ENCODE measurements at regions not wholly inside any gene's neighbourhood (a gene's known extent, or its start where the extent isn't known, plus 50 kb on each side); places are given as distances from the start of the nearest gene placed in this dataset.

DNA sequence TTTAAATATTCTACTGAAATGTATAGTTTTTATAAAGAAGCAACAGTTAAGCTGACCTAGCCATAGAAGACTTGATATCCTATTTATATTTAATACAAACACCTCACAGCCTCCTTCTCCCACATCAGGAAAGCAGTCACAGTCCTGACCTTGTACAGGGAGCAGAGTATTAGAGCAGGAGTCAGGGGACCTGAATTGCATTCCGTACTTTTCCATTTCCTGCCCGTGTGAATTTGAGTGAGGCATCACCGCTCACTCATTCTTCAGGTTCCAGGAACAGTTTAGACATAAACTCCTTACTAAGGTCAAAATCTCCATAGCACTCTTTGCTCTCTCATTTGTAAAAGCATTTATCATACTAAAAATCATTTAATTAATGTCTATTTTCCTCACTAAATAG, 482.5 kb upstream of the FAT3 start:
- DNase-seq (ENCODE audit: low spot score) = no peak
- Mint-ChIP-seq H3K27ac (ENCODE audit: unreplicated experiment) (no peak overlapping the region), H3K36me3 (ENCODE audit: low read depth, unreplicated experiment) (no peaks in the 10 kb centered on the region), H3K9me3 (ENCODE audit: unreplicated experiment) (no peaks in the 10 kb centered on the region), H3K27me3 (ENCODE audit: unreplicated experiment) (no peaks in the 10 kb centered on the region), H3K4me3 (ENCODE audit: unreplicated experiment) (no peak overlapping the region), H3K4me1 (ENCODE audit: unreplicated experiment) (no peaks in the 10 kb centered on the region)
- no peak for TF ChIP-seq CTCF (IDR thresholded peaks at IDR 0.05; ENCODE audit: unreplicated experiment)

- no peaks in the 10 kb centered on the region for H3K9me3 Mint-ChIP-seq (ENCODE audit: unreplicated experiment)
- no peak for DNase-seq (ENCODE audit: low spot score)
- peaks cover 11% of the 10 kb centered on the region for H3K4me1 Mint-ChIP-seq (ENCODE audit: unreplicated experiment)
- no peak overlapping the region for H3K27ac Mint-ChIP-seq (ENCODE audit: unreplicated experiment)
- H3K27me3 Mint-ChIP-seq (ENCODE audit: unreplicated experiment) = peaks cover 1% of the 10 kb centered on the region
- no peak for TF ChIP-seq CTCF (IDR thresholded peaks at IDR 0.05; ENCODE audit: unreplicated experiment)
- no peak overlapping the region for H3K4me3 Mint-ChIP-seq (ENCODE audit: unreplicated experiment)
- H3K36me3 Mint-ChIP-seq (ENCODE audit: low read depth, unreplicated experiment) = no peaks in the 10 kb centered on the region
Measured at GRCh38 chr11:91731051-91731450, 493.6 kb upstream of the FAT3 start.

DNA sequence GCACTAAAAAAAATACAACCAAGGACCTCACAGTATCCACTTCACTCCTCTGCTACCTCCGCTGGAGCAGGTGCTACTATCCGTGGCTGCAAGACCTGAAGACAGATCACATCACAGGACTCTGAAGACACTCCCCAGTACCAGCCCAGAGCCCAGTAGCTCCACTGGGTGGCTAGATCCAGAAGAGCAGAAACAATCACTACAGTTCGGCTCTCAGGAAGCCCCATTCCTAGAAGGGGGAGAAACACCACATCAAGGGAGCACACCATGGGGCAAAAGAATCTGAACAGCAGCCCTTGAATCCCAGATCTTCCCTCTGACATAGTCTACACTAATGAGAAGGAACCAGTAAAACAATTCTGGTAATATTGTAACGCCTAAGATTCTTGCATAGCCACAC, 494.0 kb upstream of the FAT3 start:
- no peak for TF ChIP-seq CTCF (IDR thresholded peaks at IDR 0.05; ENCODE audit: unreplicated experiment)
- Mint-ChIP-seq H3K9me3 (ENCODE audit: unreplicated experiment) (no peaks in the 10 kb centered on the region), H3K4me3 (ENCODE audit: unreplicated experiment) (no peak overlapping the region), H3K27ac (ENCODE audit: unreplicated experiment) (no peak overlapping the region), H3K4me1 (ENCODE audit: unreplicated experiment) (peaks cover 11% of the 10 kb centered on the region), H3K27me3 (ENCODE audit: unreplicated experiment) (peaks cover 1% of the 10 kb centered on the region), H3K36me3 (ENCODE audit: low read depth, unreplicated experiment) (no peaks in the 10 kb centered on the region)
- DNase-seq (ENCODE audit: low spot score) = no peak

GRCh38 chr11:91730057-91730456, 494.6 kb upstream of the FAT3 start:
- Mint-ChIP-seq H3K9me3 (ENCODE audit: unreplicated experiment) (no peaks in the 10 kb centered on the region), H3K4me1 (ENCODE audit: unreplicated experiment) (peaks cover 11% of the 10 kb centered on the region), H3K27me3 (ENCODE audit: unreplicated experiment) (peaks cover 1% of the 10 kb centered on the region), H3K4me3 (ENCODE audit: unreplicated experiment) (no peak overlapping the region), H3K36me3 (ENCODE audit: low read depth, unreplicated experiment) (no peaks in the 10 kb centered on the region), H3K27ac (ENCODE audit: unreplicated experiment) (no peak overlapping the region)
- DNase-seq (ENCODE audit: low spot score) = no peak
- TF ChIP-seq CTCF (IDR thresholded peaks at IDR 0.05; ENCODE audit: unreplicated experiment) = no peak

GRCh38 chr11:91717169-91717568, 507.4 kb upstream of the FAT3 start:
- H3K9me3 Mint-ChIP-seq (ENCODE audit: unreplicated experiment) = no peaks in the 10 kb centered on the region
- no peaks in the 10 kb centered on the region for H3K27me3 Mint-ChIP-seq (ENCODE audit: unreplicated experiment)
- H3K36me3 Mint-ChIP-seq (ENCODE audit: low read depth, unreplicated experiment) = no peaks in the 10 kb centered on the region
- no peak overlapping the region for H3K27ac Mint-ChIP-seq (ENCODE audit: unreplicated experiment)
- DNase-seq (ENCODE audit: low spot score) = no peak
- H3K4me3 Mint-ChIP-seq (ENCODE audit: unreplicated experiment) = no peak overlapping the region
- TF ChIP-seq CTCF (IDR thresholded peaks at IDR 0.05; ENCODE audit: unreplicated experiment) = no peak
- H3K4me1 Mint-ChIP-seq (ENCODE audit: unreplicated experiment) = no peaks in the 10 kb centered on the region
